ENCODE measurements at regions not wholly inside any gene's neighbourhood (a gene's known extent, or its start where the extent isn't known, plus 50 kb on each side); places are given as distances from the start of the nearest gene placed in this dataset.

DNA sequence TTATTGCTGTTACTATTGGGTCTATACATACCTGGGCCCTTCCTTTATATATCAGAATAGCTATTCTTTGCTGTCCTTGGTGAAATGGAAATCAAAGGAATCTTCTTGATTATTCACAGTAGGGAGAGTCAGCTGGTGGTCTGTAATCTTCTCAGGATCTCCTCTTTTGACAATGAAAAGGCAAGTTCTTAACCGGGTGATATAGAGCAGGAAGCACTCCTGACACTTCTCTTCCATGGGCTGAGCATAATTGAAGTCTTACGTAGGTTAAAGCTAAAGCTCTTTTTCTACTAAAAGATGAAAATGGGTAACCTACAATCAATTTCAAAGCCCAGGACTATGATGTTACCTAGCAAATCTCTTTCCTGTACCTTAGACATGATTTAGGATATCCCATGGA, 274.9 kb upstream of the LCORL start:
- FAIRE-seq = no peak

DNA sequence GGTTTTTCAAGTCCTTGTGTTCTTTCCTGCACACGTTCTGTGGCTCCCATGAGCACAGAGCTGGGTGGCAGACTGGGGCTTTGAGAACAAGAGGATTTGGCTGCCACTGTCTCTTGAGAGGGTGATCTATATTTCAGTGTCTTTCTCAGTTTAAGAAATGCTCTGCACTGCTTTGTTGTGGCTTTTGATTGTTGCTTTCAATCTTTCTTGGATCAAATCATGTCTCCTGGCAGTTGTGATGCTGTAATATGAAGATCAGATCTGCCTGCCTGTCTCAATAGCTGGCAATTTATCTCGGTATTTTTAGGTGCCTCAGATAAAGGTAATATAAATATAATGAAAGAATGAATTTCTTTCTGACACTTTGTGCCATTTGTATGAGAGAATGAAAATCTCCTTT, 273.3 kb upstream of the LCORL start:
- no peak for FAIRE-seq

DNA sequence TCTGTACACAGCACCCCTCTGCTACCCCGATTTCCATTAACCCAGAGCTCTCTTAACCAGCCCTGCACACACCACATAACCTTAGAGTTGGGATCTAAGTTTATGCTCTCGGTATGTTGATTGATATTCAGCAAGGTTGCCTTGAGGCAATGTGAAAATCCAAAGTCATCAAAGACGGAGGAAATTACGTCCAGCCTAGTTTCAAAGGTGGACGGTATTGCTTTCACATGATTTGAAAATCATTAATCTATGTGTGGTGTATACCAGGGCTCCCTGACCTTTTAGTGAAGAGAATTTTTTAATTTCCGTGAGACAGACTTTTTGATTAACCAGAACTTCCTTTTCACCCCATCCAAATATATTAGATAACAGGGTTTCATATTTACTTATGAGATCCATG, 272.5 kb upstream of the LCORL start:
- FAIRE-seq = no peak

DNA sequence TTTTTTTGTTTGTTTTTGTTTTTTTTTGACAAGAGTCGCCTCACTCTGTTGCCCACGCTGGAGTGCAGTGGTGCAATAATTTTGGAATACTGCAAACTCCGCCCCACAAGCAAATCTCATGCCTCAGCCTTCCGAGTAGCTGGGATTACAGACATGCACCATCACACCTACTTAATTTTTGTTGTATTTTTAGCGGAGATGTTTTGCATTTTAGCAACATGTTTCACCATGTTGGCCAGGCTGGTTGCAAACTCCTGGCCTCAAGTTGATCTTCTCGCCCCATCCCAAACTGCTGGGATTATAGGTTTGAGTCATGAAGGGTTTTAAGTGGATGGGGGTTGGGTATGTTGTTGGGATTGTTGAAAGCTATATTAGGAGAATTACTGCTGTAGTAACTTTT, 270.9 kb upstream of the LCORL start:
- FAIRE-seq = no peak

DNA sequence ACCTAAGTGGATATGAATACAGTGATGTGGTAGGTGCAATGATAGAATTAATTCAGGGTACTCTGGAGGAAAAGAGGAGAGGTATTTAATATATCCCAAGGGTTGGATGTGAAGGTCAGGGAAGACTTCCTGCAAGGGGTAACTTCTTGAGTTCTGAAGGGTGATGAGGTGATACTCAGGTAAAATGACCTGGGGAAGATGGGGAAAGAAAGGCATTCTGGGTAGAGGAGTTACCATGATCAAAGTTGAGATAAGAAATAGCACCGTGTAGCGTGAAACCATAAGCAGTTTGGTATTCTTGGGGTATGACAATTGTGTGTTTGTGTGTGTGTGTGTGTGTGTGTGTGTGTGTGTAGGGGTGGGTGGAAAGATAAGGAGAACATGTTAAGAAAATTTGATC, 270.4 kb upstream of the LCORL start:
- no peak for FAIRE-seq

DNA sequence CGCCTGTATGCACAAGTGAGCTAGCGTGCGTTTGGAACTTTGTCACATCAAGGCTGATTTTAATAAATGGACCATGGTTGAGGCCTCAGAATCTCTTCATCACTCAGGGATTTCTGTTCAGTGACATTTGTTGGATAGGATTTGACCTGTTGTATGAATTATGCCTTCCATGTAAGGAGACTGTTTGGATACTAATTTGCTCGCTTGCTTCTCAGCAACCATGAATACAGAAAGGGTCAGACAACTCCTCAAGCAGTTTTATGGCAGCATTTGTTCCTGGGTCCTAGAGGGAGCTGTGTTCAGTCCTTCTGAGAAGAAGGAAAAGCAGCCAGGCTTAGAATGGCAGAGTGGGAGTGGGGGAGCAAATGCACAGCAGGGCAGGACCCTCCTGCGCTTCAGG, 269.7 kb upstream of the LCORL start:
- FAIRE-seq = no peak

DNA sequence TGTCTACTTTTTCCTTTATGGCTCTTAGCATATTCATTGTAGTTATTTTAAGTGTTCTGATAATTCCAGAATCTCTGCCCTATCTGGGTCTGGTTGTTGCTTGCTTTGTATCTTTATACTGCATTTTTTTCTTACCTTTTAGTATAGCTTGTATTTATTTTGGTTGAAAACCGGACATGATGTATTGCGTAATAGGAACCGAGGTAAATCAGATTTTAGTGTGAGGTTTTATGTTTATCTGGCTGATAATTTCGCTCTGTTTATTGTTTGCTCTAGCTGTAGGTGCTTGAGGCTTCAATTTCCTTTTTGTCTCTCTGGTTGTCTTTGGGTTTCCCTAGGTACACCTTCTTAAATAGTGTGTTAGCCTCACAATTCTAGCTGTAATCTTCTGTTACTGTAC, 263.8 kb upstream of the LCORL start:
- no peak for FAIRE-seq

DNA sequence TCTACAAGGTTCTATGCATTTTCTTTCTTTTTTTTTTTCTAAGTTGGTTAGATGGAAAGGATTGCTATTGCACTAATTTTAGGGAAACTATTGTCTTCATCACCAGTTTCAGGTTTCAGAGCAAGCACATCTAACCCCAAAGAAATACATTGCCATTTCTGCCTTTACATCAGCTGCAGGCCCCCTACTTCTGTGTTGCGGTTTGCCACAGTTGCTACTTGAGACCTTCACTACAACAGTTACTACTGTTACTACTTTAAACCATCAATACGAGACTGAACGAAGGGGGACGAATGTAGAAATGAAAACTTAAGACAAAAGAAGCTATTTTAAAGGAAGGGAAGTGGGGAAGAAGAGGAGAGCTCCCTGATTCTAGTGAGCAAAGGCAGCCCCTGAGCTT, 256.7 kb upstream of the LCORL start:
- no peak for FAIRE-seq

DNA sequence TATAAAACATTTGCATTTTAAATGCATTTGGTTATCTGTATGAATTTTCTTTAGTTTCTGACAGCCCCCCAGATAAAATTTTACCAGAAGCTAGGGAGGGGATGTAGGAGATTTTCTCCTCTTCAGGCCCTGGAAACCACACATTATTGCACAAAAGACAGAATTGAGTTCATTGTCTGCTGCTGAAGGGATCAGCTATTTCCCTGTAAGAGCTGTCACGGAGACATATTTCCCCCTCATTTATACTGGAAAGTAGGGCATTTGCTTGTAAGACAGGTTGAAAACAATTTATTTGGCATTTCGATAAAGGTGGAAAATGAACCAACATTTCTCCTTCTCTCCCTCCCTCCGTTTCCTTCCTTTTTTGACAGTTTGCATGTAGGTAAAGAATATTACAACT, 241.3 kb upstream of the LCORL start:
- FAIRE-seq = no peak

DNA sequence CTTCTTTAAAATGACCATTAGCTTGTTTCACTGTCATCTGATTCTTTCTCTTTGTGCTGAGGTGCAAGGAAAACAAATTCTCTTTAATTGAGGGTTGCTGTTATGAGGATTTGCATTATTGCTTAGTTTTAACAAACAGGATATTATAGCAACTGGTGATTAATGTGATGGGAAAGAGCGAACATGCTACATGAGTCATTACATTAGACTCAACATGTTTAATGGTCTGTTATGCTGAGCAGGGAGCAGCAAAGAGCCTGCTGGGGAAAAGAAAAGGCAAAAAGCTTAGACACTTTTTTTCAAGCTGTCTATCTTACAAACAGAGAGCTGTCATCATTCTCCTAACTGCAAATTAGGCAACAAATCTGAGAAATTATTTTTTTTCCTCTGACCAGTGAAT, 230.5 kb upstream of the LCORL start:
- no peak for FAIRE-seq

DNA sequence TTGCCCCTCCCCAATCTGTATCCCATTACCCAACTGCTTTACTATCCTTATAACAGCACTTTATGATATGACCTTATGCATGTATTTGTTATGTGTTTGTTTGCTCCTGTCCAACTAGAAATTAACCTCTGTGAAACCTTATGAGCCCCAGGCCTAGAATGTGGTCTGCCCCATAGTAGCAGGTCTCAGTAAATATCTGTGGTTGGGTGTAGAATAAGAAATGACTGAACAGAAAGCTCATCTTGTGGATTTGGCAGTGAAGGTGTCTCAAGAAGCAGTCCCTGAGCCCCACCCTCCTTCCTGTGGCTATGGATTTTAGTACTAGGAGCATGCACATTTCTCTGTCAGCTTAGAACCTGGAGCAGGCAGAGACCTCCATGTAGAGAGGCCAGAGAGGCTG, 229.0 kb upstream of the LCORL start:
- FAIRE-seq = no peak

DNA sequence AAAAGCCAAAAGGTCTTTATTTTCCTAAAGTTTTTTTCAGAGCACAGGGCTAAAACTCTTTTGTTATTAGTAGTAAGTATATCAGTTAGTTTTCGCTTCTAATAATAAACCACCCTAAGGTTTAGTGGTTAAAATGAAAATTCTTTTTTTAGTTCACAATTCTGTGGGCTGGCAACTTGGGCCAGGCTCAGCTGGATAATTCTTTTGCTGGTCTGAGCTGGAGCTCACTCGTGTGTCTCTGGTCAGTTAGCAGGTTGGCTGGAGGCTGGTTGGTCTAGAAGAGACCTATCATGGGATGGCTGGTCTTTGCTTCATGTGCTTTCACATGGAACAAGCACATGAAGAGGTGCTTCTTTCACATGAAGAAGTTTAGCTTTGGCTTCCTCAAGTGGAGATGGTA, 227.1 kb upstream of the LCORL start:
- FAIRE-seq = no peak

DNA sequence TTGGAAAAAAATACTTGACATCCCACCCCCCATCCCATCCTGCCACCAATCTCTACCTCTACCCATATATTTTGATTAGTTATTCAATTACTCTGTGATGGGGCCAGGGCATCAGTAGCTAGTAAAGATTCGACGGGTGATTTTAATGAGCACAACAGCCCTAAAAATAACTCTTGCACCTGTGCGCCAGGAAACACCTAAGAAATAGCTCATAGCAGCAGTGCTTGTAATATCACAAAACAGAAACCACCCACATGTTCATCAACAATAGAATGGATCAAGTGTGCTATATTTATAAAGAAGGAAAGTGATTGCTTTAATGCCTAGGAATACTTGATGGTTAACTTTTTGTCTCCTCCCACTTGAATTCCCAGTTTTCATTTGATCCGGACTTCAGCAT, 225.6 kb upstream of the LCORL start:
- FAIRE-seq = no peak

DNA sequence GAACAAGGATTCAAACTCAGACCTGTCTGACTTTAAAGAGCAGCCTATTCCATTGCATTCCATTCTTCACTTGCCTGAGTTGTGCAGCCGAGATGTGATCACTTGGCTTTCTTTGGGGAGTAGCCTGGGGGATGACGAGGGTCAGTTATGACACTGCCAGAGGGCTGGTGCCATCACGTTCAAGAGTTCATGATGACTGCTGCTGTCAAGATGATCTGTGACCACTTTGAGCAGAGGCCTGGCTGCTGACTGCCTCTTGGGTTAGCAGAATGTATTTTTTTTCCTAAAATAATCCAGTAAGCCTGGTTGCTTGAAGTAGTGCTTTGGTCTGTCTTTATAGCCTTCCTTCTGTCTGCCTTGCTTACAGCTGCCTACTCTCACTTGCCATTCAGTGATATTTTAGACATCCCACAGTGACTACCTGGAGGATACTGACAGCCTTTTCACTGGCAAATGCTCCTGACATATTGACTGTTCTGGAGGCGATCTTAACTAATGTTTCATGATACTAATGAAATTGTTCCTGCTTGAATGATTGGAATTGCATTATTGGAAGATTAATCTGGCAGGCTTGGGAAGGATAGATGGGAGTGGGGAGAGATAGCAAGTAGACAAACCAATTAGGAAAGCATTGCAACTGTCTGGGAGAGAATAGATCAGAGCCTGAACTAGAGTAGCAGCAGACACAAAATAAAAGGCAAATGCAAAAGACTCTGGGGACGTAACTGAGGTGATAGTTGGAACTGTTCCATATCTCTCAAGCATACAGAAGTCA, 221.6 kb upstream of the LCORL start:
- no peak for FAIRE-seq

DNA sequence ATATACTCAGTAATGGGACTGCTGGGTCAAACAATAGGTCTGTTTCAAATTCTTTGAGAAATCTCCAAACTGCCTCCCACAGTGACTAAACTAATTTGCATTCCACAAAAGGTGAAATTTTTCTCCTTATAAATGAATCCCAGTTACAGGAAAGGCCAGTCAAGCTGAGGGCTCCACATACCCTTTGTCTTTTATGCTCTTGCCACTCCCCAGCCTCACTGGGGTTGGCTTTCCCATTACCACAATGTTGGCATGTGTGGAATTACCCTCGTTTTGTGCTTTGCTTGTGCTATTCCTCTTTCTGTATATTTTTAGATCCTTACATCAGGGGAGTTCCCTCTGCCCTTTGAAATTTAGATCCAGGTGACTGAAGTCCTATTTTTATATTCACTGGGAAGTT, 220.2 kb upstream of the LCORL start:
- no peak for FAIRE-seq

DNA sequence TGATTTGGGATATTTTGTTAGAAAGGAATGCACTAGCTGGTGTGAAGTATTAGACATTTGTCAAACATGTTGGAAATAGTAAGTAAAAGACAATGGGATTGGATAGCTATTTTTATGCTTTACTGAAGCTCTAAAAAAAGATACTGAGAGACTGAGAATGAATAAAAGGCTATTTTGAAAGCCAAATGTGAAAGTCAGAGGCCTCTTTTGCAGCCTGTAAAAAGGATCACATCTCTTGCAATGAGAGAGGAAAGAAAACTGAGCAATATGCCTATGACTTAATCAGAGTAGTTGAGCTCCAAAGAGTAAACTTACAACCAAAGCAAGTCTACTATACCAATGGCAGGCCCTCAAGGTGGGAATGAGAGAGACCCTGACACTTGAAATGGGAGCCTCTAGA, 212.6 kb upstream of the LCORL start:
- FAIRE-seq = no peak

DNA sequence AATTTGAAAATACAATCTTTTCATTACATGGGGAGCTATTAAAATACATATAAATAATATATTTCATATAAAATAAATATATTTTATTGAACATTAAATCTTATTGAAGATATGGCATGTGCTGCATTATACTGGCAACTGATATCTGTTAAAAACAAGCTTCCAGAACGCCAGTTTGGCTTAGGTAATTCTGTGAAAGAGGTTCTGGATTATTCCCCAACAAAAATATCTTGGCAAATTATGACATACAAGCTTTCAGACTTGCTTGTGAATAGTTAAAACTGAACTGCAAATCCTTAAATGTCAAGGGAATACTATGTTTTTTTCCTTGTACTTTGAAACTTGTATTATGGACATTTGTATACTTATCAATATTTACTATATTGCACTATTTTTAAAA, 210.2 kb upstream of the LCORL start:
- FAIRE-seq = no peak

DNA sequence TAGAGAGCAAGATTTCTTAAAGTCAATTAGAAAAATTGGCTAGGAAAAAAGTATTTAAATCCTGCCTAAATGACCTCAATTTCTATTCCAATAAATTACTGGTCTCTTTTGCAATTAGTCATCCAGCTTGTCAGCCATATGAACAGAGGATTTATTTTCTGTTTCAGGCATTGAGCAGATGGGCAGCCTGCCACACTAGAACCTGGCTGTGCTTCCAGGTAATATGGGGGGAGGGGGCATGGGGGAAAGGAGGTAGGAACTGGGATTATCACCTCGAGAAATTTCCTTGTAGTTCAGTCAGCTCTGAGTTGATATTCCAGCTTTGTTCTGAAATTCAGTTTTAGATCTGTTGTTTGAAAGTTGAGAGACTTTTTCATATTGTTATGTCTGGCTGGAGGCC, 206.3 kb upstream of the LCORL start:
- FAIRE-seq = no peak

DNA sequence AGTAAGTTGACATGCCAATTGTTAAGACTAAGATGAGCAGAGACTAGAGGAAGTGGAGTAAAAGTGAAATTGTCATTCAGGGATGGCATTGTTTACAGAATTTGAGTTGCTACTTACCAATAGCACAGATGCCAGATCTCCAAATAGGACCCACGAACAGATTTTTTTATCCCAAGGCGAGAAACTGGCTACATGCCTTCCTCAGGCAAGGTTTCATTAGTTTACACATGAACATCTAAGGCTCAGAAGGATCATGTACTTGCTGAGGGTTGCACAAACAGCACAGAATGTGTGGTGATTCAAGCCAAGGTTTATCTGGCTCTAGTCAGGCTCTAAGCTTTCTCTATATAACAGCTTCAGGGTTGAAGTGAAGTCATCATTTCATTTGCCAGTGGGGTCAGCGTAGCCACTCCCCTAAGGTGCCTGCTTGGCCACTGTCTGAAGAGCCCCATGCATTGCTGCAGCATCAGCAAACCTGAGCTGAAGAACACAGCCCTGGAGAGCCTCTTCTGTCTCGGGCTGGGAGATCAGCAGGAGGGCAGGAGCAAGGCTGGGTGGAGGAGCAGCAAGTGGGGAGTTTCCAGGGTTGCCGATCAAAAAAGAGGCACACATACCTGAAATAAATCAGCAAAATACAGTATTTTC, 193.0 kb upstream of the LCORL start:
- no peak for FAIRE-seq

DNA sequence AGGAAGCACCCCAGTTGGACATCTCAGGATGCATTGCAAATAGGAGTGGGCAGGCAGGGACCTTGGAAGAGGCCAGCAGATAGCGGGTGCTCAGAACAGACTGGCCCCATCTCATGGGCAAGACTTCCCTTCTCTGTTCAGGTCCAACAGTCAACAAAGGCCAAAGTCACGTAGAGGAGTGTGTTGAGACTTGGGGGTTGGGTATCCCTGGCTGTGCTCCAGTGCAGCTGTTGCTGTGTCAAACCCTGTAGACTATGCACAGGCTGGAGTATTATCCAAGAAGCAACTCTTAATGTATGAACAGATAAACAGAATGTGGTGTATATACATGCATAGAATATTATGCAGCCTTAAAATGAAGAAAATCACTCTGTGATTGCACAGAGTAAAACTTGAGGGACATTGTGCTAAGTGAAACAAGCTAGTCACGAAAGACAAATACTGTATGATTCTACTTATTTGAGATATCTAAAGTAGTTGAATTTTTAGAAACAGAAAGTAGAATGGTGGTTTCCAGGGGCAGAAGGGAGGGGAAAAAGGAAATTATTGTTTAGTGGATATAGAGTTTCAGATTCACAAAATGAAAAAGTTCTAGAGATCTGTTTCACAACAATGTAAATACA, 192.1 kb upstream of the LCORL start:
- no peak for FAIRE-seq

DNA sequence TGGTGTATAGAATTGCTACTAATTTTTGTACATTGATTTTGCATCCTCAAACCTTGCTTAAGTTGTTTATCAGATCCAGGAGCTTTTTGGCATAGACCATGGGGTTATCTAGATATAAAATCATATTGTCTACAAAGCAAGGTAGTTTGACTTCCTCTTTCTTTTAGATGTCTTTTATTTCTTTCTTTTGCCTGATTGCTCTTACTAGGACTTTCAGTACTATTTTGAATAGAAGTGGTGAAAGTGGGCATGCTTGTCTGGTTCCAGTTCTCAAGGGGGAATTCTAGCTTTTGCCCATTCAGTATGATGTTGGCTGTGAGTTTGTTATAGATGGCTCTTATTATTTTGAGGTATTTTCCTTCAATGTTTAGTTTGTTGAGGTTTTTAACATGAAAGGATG, 187.9 kb upstream of the LCORL start:
- no peak for FAIRE-seq

DNA sequence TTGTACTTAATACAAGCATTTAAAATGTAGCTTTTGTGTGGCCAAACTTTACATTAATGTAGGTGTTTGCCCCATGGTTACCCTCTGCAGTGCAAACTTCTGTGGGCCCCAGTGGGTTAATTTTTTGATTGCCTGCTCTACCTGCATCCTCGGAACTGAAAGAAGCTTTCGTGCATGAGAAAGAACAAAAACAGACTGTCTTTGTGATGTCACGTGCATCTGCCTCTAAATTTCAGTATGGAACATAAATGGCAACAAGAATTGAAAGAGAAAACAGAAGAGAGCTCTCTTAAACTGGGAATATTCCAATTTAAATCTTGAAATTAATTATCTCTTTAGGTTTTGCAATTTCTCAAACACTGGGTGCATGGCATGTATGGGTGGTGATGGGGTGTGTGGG, 182.4 kb upstream of the LCORL start:
- FAIRE-seq = no peak

DNA sequence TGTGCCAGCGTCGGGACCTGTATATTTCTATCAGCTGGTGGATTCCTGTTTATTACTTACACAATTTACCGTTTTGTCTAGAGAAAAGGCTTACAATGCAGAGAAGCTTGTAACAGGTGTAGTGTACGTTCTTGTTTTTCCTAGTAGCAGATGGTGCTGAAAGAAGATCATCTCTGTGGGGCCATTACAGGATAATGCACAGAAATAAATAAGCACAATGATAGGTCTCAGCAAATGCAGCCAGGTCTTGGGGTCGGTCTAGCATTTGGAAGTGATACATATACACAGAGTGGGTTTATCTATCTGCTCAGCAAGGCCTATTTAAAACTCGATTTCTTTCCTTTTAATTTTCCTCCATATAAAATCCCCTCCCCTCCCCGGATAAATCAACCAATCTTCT, 180.9 kb upstream of the LCORL start:
- no peak for FAIRE-seq

DNA sequence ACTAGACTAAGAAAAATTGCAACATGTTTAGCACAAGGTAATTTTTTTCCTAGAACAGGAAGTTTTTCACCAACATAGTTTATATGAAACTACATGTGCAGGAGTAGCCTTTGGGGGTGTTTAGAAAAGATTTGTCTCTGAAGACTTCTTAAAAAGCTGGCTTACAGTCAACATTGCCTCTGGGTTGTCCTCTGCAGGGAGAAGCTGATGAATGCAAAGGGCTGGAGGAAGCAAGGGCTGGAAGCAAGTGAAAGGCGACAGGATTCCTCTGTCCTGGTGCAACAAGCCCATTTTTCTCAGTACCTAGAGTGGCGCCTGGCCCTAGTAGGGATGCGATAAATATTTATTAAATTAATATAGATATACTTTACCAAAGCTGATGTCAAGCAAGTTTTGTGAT, 180.3 kb upstream of the LCORL start:
- no peak for FAIRE-seq

DNA sequence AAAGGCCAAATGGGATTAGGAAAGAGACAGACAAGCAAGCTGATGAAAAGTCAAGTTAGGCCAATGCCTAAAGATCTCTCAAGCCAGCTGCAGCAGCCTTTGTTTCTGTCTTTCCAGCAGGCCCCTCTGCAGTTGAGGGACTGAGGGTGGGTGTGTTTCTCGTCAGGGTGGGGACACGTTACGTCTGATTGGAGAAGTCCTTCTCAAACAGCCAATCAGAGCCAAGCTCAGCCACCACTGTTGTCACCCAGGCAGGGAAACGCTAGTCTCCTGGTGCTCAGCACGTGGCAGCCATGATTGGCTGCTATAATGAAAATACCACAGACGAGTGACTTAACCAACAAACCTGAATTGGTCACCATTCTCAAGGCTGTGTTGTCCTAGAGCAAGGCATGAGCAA, 177.1 kb upstream of the LCORL start:
- FAIRE-seq = no peak

All from colon (tissue), 2 donors.